Activated CD8-positive, alpha-beta T cell treated with anti-CD3 and anti-CD28 coated beads for 36 hours (primary cell): ENCODE measurements at regions not wholly inside any gene's neighbourhood (a gene's known extent, or its start where the extent isn't known, plus 50 kb on each side); places are given as distances from the start of the nearest gene placed in this dataset.

Experiments used
- ATAC-seq: fragments of 200-7000 bp; cut with Tn5 transposase; one replicate; pipeline ENCODE4 v1.10.0; 2021; ENCODE audit warnings: mild to moderate bottlenecking, moderate library complexity
- CTCF ChIA-PET: fragments of 350-600 bp; sonication (Branson Sonifier 250); formaldehyde crosslinking; loops from one replicate; lab custom pipeline; 2021; ENCODE audit warnings: antibody characterized with exemption; lab: Charles Lee
- POLR2A ChIA-PET: fragments of 350-600 bp; sonication (Branson Sonifier 250); formaldehyde crosslinking; loops from one replicate; lab custom pipeline; 2021; ENCODE audit warnings: antibody characterized with exemption; lab: Charles Lee
- DNase-seq: peaks from one replicate; pipeline ENCODE4 v3.0.0-alpha.2; 2020
- H3K27ac Mint-ChIP-seq: one replicate; pipeline ENCODE4 v1.8.0; 2021; ENCODE audit warnings: mild to moderate bottlenecking, mixed read lengths
- H3K27me3 Mint-ChIP-seq: one replicate; pipeline ENCODE4 v1.8.0; 2021; ENCODE audit warnings: mixed read lengths
- H3K36me3 Mint-ChIP-seq: one replicate; pipeline ENCODE4 v1.8.0; 2021; ENCODE audit warnings: low read depth, mixed read lengths
- H3K4me1 Mint-ChIP-seq: one replicate; pipeline ENCODE4 v1.8.0; 2021; ENCODE audit warnings: low read depth, mixed read lengths
- H3K4me3 Mint-ChIP-seq: one replicate; pipeline ENCODE4 v1.8.0; 2021; ENCODE audit warnings: mild to moderate bottlenecking, moderate library complexity, mixed read lengths
- H3K9me3 Mint-ChIP-seq: one replicate; pipeline ENCODE4 v1.8.0; 2021; ENCODE audit warnings: mixed read lengths
- intact Hi-C: fragments of 100-400 bp; cut with micrococcal nuclease; formaldehyde crosslinking; loops from one replicate; pipeline ENCODE4 v1.10.0; 2022
- TF ChIP-seq, protein P1 (sequence below): fragments of 200-600 bp; IDR thresholded peaks from one replicate; pipeline ENCODE4 v1.8.0; 2022; ENCODE audit warnings: antibody characterized with exemption, mild to moderate bottlenecking

DNA sequence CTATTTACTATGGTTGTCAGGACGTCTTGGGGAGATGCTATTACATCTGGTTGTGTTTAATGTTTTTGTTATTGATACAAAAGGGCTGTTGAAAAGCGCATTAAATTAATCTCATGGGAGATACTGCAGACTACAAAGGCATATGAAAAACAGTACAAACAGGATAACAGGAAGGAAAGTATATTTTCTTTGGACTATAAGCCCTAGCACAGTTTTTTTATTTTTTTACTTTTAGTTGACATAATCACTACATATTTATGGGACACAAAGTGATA lies 341.3 kb downstream of the ARL4A start:
- Mint-ChIP-seq H3K27ac (no peak overlapping the region), H3K4me1 (no peaks in the 10 kb centered on the region), H3K9me3 (no peaks in the 10 kb centered on the region), H3K4me3 (no peak overlapping the region), H3K27me3 (no peaks in the 10 kb centered on the region), H3K36me3 (no peaks in the 10 kb centered on the region)
- ChIA-PET POLR2A (no interaction called here), CTCF (no interaction called here)
- intact Hi-C loops: no loop called here
- TF ChIP-seq, protein P1, sequence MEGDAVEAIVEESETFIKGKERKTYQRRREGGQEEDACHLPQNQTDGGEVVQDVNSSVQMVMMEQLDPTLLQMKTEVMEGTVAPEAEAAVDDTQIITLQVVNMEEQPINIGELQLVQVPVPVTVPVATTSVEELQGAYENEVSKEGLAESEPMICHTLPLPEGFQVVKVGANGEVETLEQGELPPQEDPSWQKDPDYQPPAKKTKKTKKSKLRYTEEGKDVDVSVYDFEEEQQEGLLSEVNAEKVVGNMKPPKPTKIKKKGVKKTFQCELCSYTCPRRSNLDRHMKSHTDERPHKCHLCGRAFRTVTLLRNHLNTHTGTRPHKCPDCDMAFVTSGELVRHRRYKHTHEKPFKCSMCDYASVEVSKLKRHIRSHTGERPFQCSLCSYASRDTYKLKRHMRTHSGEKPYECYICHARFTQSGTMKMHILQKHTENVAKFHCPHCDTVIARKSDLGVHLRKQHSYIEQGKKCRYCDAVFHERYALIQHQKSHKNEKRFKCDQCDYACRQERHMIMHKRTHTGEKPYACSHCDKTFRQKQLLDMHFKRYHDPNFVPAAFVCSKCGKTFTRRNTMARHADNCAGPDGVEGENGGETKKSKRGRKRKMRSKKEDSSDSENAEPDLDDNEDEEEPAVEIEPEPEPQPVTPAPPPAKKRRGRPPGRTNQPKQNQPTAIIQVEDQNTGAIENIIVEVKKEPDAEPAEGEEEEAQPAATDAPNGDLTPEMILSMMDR: no peak
- ATAC-seq (no peak), DNase-seq (no peak)

DNA sequence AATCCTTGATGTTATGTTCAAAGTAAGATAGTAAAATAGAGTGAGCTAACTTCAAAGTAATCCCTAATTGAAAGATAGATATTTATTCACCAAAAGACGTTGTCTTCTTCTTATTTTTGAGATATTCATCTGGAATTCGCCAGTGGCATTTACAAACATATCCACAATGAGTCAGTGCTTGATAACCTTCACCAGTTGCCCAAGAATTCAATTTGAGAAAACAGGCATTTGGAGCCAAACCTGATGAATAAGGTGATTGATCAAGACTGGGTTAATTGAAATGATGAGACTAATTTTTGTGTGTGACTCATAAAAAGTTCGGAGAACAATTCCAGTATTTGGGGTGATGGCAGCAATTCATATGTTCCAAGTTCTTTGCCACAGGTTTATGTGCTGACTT lies 344.0 kb downstream of the ARL4A start:
- CTCF ChIA-PET: interaction anchor here (1.0 kb wide), 1 partner anchor 22 kb away, joined by 3 read pairs; no protein-coding TSS in a partner anchor

DNA sequence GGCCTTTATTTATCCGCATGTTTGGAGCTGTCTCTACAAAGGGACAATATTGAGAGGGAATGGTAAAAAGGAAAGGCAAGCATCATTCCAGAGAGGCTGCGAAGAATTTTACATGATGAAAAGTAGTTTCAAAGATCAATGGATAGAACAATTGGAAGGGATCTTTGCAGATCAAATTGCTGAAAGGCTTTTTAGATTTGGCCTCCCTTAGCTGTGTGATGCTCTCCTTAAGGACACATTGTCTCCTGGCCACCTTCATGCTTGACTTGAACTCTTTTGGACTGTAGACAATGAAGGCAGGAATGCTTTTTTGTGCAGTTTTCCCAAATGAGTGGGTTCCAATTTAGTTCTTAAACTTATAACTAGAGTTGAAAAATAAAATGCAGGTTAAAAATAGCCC lies 344.7 kb downstream of the ARL4A start:
- CTCF ChIA-PET: interaction anchor here (1.0 kb wide), 1 partner anchor 22 kb away, joined by 3 read pairs; no protein-coding TSS in a partner anchor
- intact Hi-C loops: no loop called here

More for the DNA sequence above, 344.0 kb downstream of the ARL4A start:
- TF ChIP-seq, protein P1: no peak
- no peaks in the 10 kb centered on the region for H3K9me3 Mint-ChIP-seq
- no peaks in the 10 kb centered on the region for H3K27me3 Mint-ChIP-seq
- POLR2A ChIA-PET: no interaction called here
- H3K36me3 Mint-ChIP-seq: no peaks in the 10 kb centered on the region
- no peaks in the 10 kb centered on the region for H3K4me1 Mint-ChIP-seq
- intact Hi-C loops: no loop called here
- no peak overlapping the region for H3K4me3 Mint-ChIP-seq
- H3K27ac Mint-ChIP-seq: no peak overlapping the region
- DNase-seq: no peak
- no peak for ATAC-seq

DNA sequence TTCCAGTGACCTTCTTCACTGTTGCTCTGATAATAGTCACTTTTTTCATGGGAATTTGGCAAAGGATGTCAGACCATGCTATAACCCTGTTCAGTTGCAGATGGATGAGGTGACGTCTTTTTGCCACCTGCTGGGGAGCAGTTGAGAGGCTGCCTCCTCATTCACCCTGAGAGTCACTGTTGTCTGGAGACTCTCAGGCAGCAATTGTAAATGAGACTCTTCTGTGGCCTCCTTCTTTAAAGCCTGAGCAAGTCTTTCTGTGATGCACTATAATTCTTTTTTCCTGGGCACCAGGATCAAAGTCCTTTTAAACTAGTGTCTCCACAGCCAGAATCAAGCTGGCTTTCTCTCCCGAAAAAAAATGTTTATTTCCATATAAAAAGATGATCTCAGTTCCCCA lies 345.1 kb downstream of the ARL4A start:
- Mint-ChIP-seq H3K27ac (no peak overlapping the region), H3K4me3 (no peak overlapping the region), H3K36me3 (no peaks in the 10 kb centered on the region), H3K4me1 (no peaks in the 10 kb centered on the region), H3K9me3 (no peaks in the 10 kb centered on the region), H3K27me3 (no peaks in the 10 kb centered on the region)
- ChIA-PET POLR2A (no interaction called here), CTCF (no interaction called here)
- ATAC-seq (no peak), DNase-seq (no peak)
- intact Hi-C loops: no loop called here
- TF ChIP-seq, protein P1: no peak

More for the DNA sequence above, 344.7 kb downstream of the ARL4A start:
- Mint-ChIP-seq H3K27ac (no peak overlapping the region), H3K4me3 (no peak overlapping the region), H3K4me1 (no peaks in the 10 kb centered on the region), H3K36me3 (no peaks in the 10 kb centered on the region), H3K9me3 (no peaks in the 10 kb centered on the region), H3K27me3 (no peaks in the 10 kb centered on the region)
- DNase-seq: no peak
- no peak for ATAC-seq
- TF ChIP-seq, protein P1: no peak
- POLR2A ChIA-PET: no interaction called here

DNA sequence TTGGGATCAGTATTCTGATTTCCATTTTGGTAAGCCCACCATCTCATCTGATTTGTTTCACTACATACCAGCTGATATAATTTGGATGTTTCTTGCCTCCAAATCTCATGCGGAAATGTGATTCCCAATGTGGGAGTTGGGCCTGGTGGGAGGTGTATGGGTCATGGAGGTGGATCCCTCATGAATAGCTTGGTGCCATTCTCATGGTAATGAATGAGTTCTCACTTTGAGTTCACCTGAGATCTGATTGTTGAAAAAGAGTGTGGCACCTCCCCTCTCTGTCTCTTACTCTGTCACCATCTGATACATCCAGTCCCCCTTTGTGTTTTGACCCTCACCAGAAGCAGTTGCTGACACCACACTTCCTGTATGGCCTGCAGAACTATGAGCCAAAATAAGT lies 347.3 kb downstream of the ARL4A start:
- ChIA-PET CTCF (no interaction called here), POLR2A (no interaction called here)
- intact Hi-C loops: no loop called here
- no peaks in the 10 kb centered on the region for H3K4me1 Mint-ChIP-seq
- DNase-seq: no peak
- no peaks in the 10 kb centered on the region for H3K27me3 Mint-ChIP-seq
- no peak for ATAC-seq
- H3K4me3 Mint-ChIP-seq: no peak overlapping the region
- H3K36me3 Mint-ChIP-seq: no peaks in the 10 kb centered on the region
- H3K27ac Mint-ChIP-seq: no peak overlapping the region
- TF ChIP-seq, protein P1: no peak
- no peaks in the 10 kb centered on the region for H3K9me3 Mint-ChIP-seq
